Fibroblast of skin of back (primary cell): ENCODE measurements at regions not wholly inside any gene's neighbourhood (a gene's known extent, or its start where the extent isn't known, plus 50 kb on each side); places are given as distances from the start of the nearest gene placed in this dataset.

ENCODE experiments used
- DNase-seq: peaks from one replicate; pipeline ENCODE4 v3.0.0-alpha.2; 2013

- DNase-seq: no peak
Measured at GRCh38 chr1:170271430-170272161, 125.8 kb downstream of the NTMT2 start.

- DNase-seq: peak; percentile 60
Measured at GRCh38 chr1:170273291-170274130, 127.8 kb downstream of the NTMT2 start.

- DNase-seq: no peak
Measured at GRCh38 chr1:170274131-170274501, 128.4 kb downstream of the NTMT2 start.

GRCh38 chr1:170277985-170278384 is 132.2 kb downstream of the NTMT2 start:
- no peak for DNase-seq

- no peak for DNase-seq
Measured at GRCh38 chr1:170284016-170284415, 138.3 kb downstream of the NTMT2 start.

GRCh38 chr1:170284512-170284911 is 138.8 kb downstream of the NTMT2 start:
- no peak for DNase-seq

GRCh38 chr1:170284951-170285350 is 139.2 kb downstream of the NTMT2 start:
- no peak for DNase-seq

- DNase-seq: no peak
Measured at GRCh38 chr1:170288155-170288554, 142.4 kb downstream of the NTMT2 start.

GRCh38 chr1:170290276-170290675 is 144.5 kb downstream of the NTMT2 start:
- no peak for DNase-seq

- DNase-seq: peak; percentile 96
Measured at GRCh38 chr1:170290991-170291390, 145.2 kb downstream of the NTMT2 start.

GRCh38 chr1:170291516-170291915 is 145.8 kb downstream of the NTMT2 start:
- no peak for DNase-seq

- DNase-seq: no peak
Measured at GRCh38 chr1:170296211-170296610, 150.5 kb downstream of the NTMT2 start.

GRCh38 chr1:170296642-170297041 is 150.9 kb downstream of the NTMT2 start:
- DNase-seq: no peak

- DNase-seq: no peak
Measured at GRCh38 chr1:170301596-170301995, 155.8 kb downstream of the NTMT2 start.

- no peak for DNase-seq
Measured at GRCh38 chr1:170303034-170303433, 157.3 kb downstream of the NTMT2 start.

GRCh38 chr1:170305777-170306512 is 160.2 kb downstream of the NTMT2 start:
- no peak for DNase-seq

GRCh38 chr1:170306513-170306910 is 160.8 kb downstream of the NTMT2 start:
- no peak for DNase-seq

GRCh38 chr1:170306948-170307347 is 161.2 kb downstream of the NTMT2 start:
- no peak for DNase-seq

GRCh38 chr1:170307426-170307825 is 161.7 kb downstream of the NTMT2 start:
- peak; percentile 54 for DNase-seq

GRCh38 chr1:170309389-170310013 is 163.7 kb downstream of the NTMT2 start:
- peak; percentile 97 for DNase-seq

GRCh38 chr1:170310014-170310405 is 164.3 kb downstream of the NTMT2 start:
- DNase-seq: no peak

- DNase-seq: peak; percentile 79
Measured at GRCh38 chr1:170310951-170311350, 165.2 kb downstream of the NTMT2 start.

GRCh38 chr1:170313306-170313705 is 167.5 kb downstream of the NTMT2 start:
- DNase-seq: no peak
